ENCODE measurements at regions not wholly inside any gene's neighbourhood (a gene's known extent, or its start where the extent isn't known, plus 50 kb on each side); places are given as distances from the start of the nearest gene placed in this dataset.
A peak's percentile ranks its signal among the peaks of the same experiment; 100 is the strongest.
"Not testable (repeated sequence)": the region's sequence is repeated elsewhere in the genome, so short reads cannot be mapped to it uniquely, and the experiment has no call there.

GRCh38 chr14:48259232-48259631 lies 583.8 kb upstream of the MDGA2 start:
- not testable (repeated sequence) for H3K27me3 ChIP-seq; H3K4me1 ChIP-seq; DNase-seq; H3K27ac ChIP-seq; H3K4me3 ChIP-seq; H3K9me3 ChIP-seq (replicated peaks); H3K36me3 ChIP-seq

- H3K9me3 ChIP-seq (replicated peaks); DNase-seq; H3K4me1 ChIP-seq; H3K27ac ChIP-seq; H3K4me3 ChIP-seq; H3K36me3 ChIP-seq; H3K27me3 ChIP-seq: not testable (repeated sequence)
Observed at GRCh38 chr14:48258703-48259102, 583.3 kb upstream of the MDGA2 start.

- H3K27me3 ChIP-seq, result no peaks in the 10 kb centered on the region
- no peak overlapping the region for H3K27ac ChIP-seq
- no peaks in the 10 kb centered on the region for H3K36me3 ChIP-seq
- no peaks in the 10 kb centered on the region for H3K4me1 ChIP-seq
- no peak overlapping the region for H3K4me3 ChIP-seq
- no peaks in the 10 kb centered on the region for H3K9me3 ChIP-seq (replicated peaks)
- no peak for DNase-seq
Observed at GRCh38 chr14:48253020-48253419, 577.6 kb upstream of the MDGA2 start.

- no peaks in the 10 kb centered on the region for H3K9me3 ChIP-seq (replicated peaks)
- H3K27ac ChIP-seq, result no peak overlapping the region
- no peak overlapping the region for H3K4me3 ChIP-seq
- H3K36me3 ChIP-seq, result no peaks in the 10 kb centered on the region
- DNase-seq, result no peak
- H3K4me1 ChIP-seq, result no peaks in the 10 kb centered on the region
- no peaks in the 10 kb centered on the region for H3K27me3 ChIP-seq
Observed at GRCh38 chr14:48251290-48251689, 575.9 kb upstream of the MDGA2 start.

DNA sequence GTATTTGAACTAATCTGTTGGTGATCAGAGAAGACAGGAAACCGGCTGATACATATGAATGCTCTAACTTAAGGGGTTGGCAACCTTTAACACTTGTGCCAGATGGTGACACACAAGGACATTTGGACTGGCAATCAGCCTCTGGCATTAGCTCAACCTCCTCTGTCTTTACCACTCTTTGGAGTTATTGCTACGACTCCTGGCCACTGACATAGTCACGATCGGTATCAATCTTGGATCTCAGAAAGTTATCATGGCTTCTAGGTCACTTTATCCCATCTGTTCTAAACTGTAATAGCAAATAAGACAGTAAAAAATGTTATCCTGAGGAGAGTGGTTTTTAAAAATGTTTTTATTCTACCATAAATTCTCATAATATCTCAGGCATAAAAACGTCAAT lies 575.2 kb upstream of the MDGA2 start:
- Histone ChIP-seq H3K4me1 (no peaks in the 10 kb centered on the region), H3K9me3 (replicated peaks) (no peaks in the 10 kb centered on the region), H3K27ac (no peak overlapping the region), H3K4me3 (no peak overlapping the region), H3K27me3 (no peaks in the 10 kb centered on the region), H3K36me3 (no peaks in the 10 kb centered on the region)
- no peak for DNase-seq

GRCh38 chr14:48247977-48248376 lies 572.6 kb upstream of the MDGA2 start:
- Histone ChIP-seq H3K27ac (no peak overlapping the region), H3K4me3 (no peak overlapping the region), H3K36me3 (no peaks in the 10 kb centered on the region), H3K9me3 (replicated peaks) (no peaks in the 10 kb centered on the region), H3K4me1 (no peaks in the 10 kb centered on the region), H3K27me3 (no peaks in the 10 kb centered on the region)
- DNase-seq, result no peak

GRCh38 chr14:48243900-48244299 lies 568.5 kb upstream of the MDGA2 start:
- no peak for DNase-seq
- Histone ChIP-seq H3K27ac (no peak overlapping the region), H3K36me3 (no peaks in the 10 kb centered on the region), H3K9me3 (replicated peaks) (no peaks in the 10 kb centered on the region), H3K27me3 (no peaks in the 10 kb centered on the region), H3K4me1 (no peaks in the 10 kb centered on the region), H3K4me3 (no peak overlapping the region)

DNA sequence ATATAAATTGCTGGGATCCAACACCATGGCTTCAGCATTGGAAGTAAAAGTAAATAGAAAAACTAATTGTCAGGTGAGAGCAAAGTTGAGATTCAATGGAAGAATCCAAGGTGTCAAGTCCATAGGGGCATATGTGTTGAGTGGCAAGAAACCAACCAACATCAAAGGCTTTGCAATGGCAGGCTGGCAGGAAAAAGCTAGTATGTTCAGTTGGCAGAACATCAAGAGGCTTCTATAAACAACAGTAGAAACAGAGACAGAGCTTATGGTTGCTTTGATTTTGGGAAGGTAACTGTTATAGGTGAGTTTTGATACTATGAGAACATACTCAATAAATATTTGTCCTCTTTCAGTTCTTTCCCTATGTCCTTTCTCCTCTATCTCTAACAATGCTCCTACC lies 553.7 kb upstream of the MDGA2 start:
- H3K9me3 ChIP-seq (replicated peaks), result no peaks in the 10 kb centered on the region; the same call in 1 of the 2 replicates
- H3K4me3 ChIP-seq, result no peak overlapping the region
- no peak overlapping the region for H3K27ac ChIP-seq
- no peaks in the 10 kb centered on the region for H3K4me1 ChIP-seq
- no peaks in the 10 kb centered on the region for H3K36me3 ChIP-seq
- H3K27me3 ChIP-seq, result no peaks in the 10 kb centered on the region
- no peak for DNase-seq

DNA sequence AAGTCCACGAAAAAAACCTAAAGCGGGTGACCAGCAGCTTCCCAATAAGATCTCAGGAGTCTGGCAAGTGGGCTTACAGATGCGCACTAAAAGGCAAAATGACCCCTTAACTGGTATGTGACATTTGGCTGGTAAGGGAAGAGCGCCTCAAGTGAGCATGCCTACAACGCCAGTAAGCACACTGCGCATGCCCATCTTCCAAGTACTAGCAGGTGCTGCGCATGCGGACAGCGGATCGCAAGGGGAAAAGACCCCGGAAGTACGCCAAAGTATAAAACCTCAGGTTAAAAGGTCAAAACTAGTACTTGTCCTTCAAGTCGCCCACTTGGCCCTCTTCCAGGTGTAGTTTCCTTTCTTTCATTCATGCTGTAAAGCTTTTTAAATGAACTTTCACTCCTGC lies 518.5 kb upstream of the MDGA2 start:
- no peaks in the 10 kb centered on the region for H3K36me3 ChIP-seq
- no peak for DNase-seq
- H3K27me3 ChIP-seq, result no peaks in the 10 kb centered on the region
- H3K4me3 ChIP-seq, result no peak overlapping the region
- H3K9me3 ChIP-seq (replicated peaks), result no peaks in the 10 kb centered on the region
- no peaks in the 10 kb centered on the region for H3K4me1 ChIP-seq
- no peak overlapping the region for H3K27ac ChIP-seq

- H3K27ac ChIP-seq; H3K9me3 ChIP-seq (replicated peaks); H3K4me1 ChIP-seq; H3K4me3 ChIP-seq; H3K36me3 ChIP-seq; H3K27me3 ChIP-seq; DNase-seq: not testable (repeated sequence)
Observed at GRCh38 chr14:48149624-48150023, 474.2 kb upstream of the MDGA2 start.

GRCh38 chr14:48140804-48141203 lies 465.4 kb upstream of the MDGA2 start:
- Histone ChIP-seq H3K36me3 (no peaks in the 10 kb centered on the region), H3K4me3 (no peak overlapping the region), H3K9me3 (replicated peaks) (no peaks in the 10 kb centered on the region), H3K4me1 (no peaks in the 10 kb centered on the region), H3K27ac (no peak overlapping the region), H3K27me3 (no peaks in the 10 kb centered on the region)
- no peak for DNase-seq

GRCh38 chr14:48129472-48129871 lies 454.1 kb upstream of the MDGA2 start:
- H3K27ac ChIP-seq, result no peak overlapping the region
- H3K36me3 ChIP-seq, result no peaks in the 10 kb centered on the region
- no peak for DNase-seq
- no peaks in the 10 kb centered on the region for H3K9me3 ChIP-seq (replicated peaks)
- peaks cover 15% of the 10 kb centered on the region for H3K4me1 ChIP-seq
- no peak overlapping the region for H3K4me3 ChIP-seq
- H3K27me3 ChIP-seq, result no peaks in the 10 kb centered on the region

DNA sequence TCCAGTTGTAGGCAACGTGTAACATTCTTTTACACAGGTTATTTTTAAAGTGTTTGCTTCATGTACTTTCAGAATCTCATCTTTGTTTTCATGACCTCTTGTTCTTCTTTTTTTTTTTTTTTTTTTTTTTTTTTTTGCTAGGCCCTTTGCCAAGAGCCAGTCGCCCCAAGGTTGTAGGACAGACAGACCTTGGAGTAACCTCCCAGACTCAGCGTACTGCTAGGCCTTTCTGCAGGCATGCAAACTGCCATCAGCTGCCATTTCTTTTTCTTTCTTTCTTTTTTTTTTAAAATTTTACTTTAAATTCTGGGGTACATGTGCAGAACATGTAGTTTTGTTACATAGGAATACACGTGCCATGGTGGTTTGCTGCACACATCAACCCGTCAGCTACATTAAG lies 452.3 kb upstream of the MDGA2 start:
- Histone ChIP-seq H3K27me3 (no peaks in the 10 kb centered on the region), H3K4me3 (no peak overlapping the region), H3K36me3 (no peaks in the 10 kb centered on the region), H3K27ac (no peak overlapping the region), H3K4me1 (peaks cover 18% of the 10 kb centered on the region), H3K9me3 (replicated peaks) (no peaks in the 10 kb centered on the region)
- no peak for DNase-seq

GRCh38 chr14:48125654-48126053 lies 450.2 kb upstream of the MDGA2 start:
- Histone ChIP-seq H3K9me3 (replicated peaks) (no peaks in the 10 kb centered on the region), H3K27me3 (no peaks in the 10 kb centered on the region), H3K36me3 (no peaks in the 10 kb centered on the region), H3K27ac (peak overlapping the region; percentile 45), H3K4me1 (peaks cover 31% of the 10 kb centered on the region), H3K4me3 (no peak overlapping the region)
- DNase-seq, result peak; percentile 79 to 86

- no peak overlapping the region for H3K4me3 ChIP-seq
- no peak overlapping the region for H3K27ac ChIP-seq
- DNase-seq, result no peak
- H3K27me3 ChIP-seq, result no peaks in the 10 kb centered on the region
- H3K9me3 ChIP-seq (replicated peaks), result no peaks in the 10 kb centered on the region
- no peaks in the 10 kb centered on the region for H3K4me1 ChIP-seq
- no peaks in the 10 kb centered on the region for H3K36me3 ChIP-seq
Observed at GRCh38 chr14:48113713-48114112, 438.3 kb upstream of the MDGA2 start.

DNA sequence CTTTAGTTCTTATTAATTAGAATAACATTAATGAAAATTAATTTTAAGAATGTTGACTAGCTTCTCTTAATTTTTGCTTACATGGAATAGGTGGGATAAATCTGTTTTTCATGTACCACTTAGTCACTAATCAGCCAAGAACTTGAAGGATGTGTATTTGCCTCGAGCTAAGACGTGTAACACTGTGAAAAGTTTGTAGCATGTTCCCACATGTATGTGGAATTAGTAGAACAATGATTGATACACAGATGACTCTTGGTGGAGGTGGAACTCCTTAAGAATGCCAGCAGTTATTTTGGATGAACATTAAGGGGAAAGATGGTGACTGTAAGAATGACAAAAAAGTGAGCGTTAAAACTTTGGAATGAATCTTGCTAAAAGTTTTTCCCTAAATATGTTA lies 435.7 kb upstream of the MDGA2 start:
- Histone ChIP-seq H3K36me3 (no peaks in the 10 kb centered on the region), H3K9me3 (replicated peaks) (no peaks in the 10 kb centered on the region), H3K27ac (no peak overlapping the region), H3K27me3 (no peaks in the 10 kb centered on the region), H3K4me3 (no peak overlapping the region), H3K4me1 (no peaks in the 10 kb centered on the region)
- DNase-seq, result no peak

DNA sequence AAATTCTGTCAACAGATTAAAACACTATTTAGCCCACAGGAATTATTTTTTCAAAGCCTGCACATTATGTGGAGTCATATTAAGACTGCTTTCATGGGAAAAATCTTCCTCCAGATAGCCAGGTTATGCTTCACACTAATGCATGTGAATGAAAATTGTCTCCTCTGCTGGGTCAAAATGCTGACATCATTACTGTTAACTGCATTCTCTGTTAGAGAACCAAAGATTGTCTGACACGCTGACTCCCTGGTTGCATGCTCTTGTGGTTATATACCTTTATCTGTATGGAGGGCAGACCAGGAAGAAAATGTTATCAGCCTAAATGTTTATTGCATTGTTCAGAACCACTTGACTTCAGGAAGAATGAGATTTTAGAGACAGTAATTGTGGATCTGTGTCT lies 432.2 kb upstream of the MDGA2 start:
- H3K4me3 ChIP-seq, result no peak overlapping the region
- no peaks in the 10 kb centered on the region for H3K36me3 ChIP-seq
- no peaks in the 10 kb centered on the region for H3K4me1 ChIP-seq
- no peaks in the 10 kb centered on the region for H3K27me3 ChIP-seq
- no peak for DNase-seq
- H3K27ac ChIP-seq, result no peak overlapping the region
- no peaks in the 10 kb centered on the region for H3K9me3 ChIP-seq (replicated peaks)
